RPMI7951 (cell line): ENCODE measurements at regions not wholly inside any gene's neighbourhood (a gene's known extent, or its start where the extent isn't known, plus 50 kb on each side); places are given as distances from the start of the nearest gene placed in this dataset.

Experiments used
- DNase-seq: peaks from one replicate; pipeline ENCODE4 v3.0.0-alpha.2; 2012; ENCODE audit warnings: low read depth

GRCh38 chr2:240297256-240298116 lies 138.0 kb upstream of the GPC1 start:
- DNase-seq: no peak

GRCh38 chr2:240298117-240298790 lies 137.2 kb upstream of the GPC1 start:
- no peak for DNase-seq

GRCh38 chr2:240298803-240299709 lies 136.4 kb upstream of the GPC1 start:
- no peak for DNase-seq

- DNase-seq: no peak
These were observed 135.8 kb upstream of the GPC1 start for GRCh38 chr2:240299710-240300068.

- DNase-seq: no peak
These were observed 135.1 kb upstream of the GPC1 start for GRCh38 chr2:240300261-240300821.

- DNase-seq: no peak
These were observed 134.6 kb upstream of the GPC1 start for GRCh38 chr2:240300840-240301239.

GRCh38 chr2:240301256-240301795 lies 134.1 kb upstream of the GPC1 start:
- DNase-seq: no peak

GRCh38 chr2:240302041-240302440 lies 133.4 kb upstream of the GPC1 start:
- no peak for DNase-seq

- DNase-seq: no peak
These were observed 132.4 kb upstream of the GPC1 start for GRCh38 chr2:240302933-240303595.

- DNase-seq: no peak
These were observed 131.3 kb upstream of the GPC1 start for GRCh38 chr2:240303896-240304745.

- DNase-seq: no peak
These were observed 130.7 kb upstream of the GPC1 start for GRCh38 chr2:240304746-240305161.

GRCh38 chr2:240305369-240305962 lies 130.0 kb upstream of the GPC1 start:
- no peak for DNase-seq

- DNase-seq: no peak
These were observed 129.3 kb upstream of the GPC1 start for GRCh38 chr2:240306185-240306584.

GRCh38 chr2:240308111-240308651 lies 127.3 kb upstream of the GPC1 start:
- DNase-seq: no peak

GRCh38 chr2:240309214-240309613 lies 126.2 kb upstream of the GPC1 start:
- DNase-seq: no peak

- no peak for DNase-seq
These were observed 125.3 kb upstream of the GPC1 start for GRCh38 chr2:240310201-240310600.

- DNase-seq: no peak
These were observed 124.8 kb upstream of the GPC1 start for GRCh38 chr2:240310645-240311044.

GRCh38 chr2:240311821-240312220 lies 123.6 kb upstream of the GPC1 start:
- no peak for DNase-seq

- DNase-seq: peak; percentile 33
These were observed 116.1 kb upstream of the GPC1 start for GRCh38 chr2:240319221-240319854.
